ENCODE measurements at regions not wholly inside any gene's neighbourhood (a gene's known extent, or its start where the extent isn't known, plus 50 kb on each side); places are given as distances from the start of the nearest gene placed in this dataset.

DNA sequence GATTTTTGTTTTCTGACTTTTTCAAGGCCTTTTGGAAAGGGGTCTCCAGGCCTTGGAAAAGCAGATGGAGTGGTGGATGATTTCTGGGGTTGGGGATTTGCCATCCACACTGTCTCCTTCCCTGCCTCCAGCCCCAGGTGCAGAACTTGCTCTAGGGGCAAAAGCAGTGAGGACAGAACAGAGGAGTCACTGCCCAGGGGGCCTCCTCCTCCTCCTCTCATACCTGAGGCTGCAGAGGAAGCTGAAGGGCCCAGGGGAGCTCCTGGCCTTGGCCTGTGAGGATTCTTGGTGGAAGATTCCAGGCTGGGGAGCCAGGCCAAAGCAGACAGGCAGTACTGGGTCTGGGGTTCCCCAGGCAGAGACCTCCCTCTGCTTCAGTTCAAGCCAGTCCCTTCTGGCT lies 52.3 kb upstream of the URI1 start:
- no peaks in the 10 kb centered on the region for H3K27me3 ChIP-seq
- H3K27me3 Mint-ChIP-seq (ENCODE audit: insufficient read depth, low read depth) = peaks cover 4% of the 10 kb centered on the region
- no peaks in the 10 kb centered on the region for H3K4me1 Mint-ChIP-seq
- H3K9ac ChIP-seq = no peak overlapping the region
- H3K79me2 ChIP-seq (ENCODE audit: low read depth) = no peaks in the 10 kb centered on the region
- no peak overlapping the region for H3K4me3 Mint-ChIP-seq
- no peak overlapping the region for H3K4me2 ChIP-seq
- no peak overlapping the region for H3K4me3 ChIP-seq
- H4K20me1 ChIP-seq (ENCODE audit: low read depth) = no peaks in the 10 kb centered on the region
- H3K4me1 ChIP-seq = no peaks in the 10 kb centered on the region
- no peaks in the 10 kb centered on the region for H3K36me3 Mint-ChIP-seq
- no peak overlapping the region for H2AFZ ChIP-seq (replicated peaks)
- no peak overlapping the region for H3K27ac ChIP-seq
- H3K36me3 ChIP-seq = no peaks in the 10 kb centered on the region
- no peaks in the 10 kb centered on the region for H3F3A ChIP-seq (ENCODE audit: low read depth)
- H3K9me3 Mint-ChIP-seq = no peaks in the 10 kb centered on the region
- no peak for DNase-seq (ENCODE audit: low spot score)
- TF ChIP-seq EZH2 (IDR thresholded peaks at IDR 0.05) (no peak), EZH2phosphoT487 (IDR thresholded peaks at IDR 0.05) (no peak)
- TF ChIP-seq, protein P1, sequence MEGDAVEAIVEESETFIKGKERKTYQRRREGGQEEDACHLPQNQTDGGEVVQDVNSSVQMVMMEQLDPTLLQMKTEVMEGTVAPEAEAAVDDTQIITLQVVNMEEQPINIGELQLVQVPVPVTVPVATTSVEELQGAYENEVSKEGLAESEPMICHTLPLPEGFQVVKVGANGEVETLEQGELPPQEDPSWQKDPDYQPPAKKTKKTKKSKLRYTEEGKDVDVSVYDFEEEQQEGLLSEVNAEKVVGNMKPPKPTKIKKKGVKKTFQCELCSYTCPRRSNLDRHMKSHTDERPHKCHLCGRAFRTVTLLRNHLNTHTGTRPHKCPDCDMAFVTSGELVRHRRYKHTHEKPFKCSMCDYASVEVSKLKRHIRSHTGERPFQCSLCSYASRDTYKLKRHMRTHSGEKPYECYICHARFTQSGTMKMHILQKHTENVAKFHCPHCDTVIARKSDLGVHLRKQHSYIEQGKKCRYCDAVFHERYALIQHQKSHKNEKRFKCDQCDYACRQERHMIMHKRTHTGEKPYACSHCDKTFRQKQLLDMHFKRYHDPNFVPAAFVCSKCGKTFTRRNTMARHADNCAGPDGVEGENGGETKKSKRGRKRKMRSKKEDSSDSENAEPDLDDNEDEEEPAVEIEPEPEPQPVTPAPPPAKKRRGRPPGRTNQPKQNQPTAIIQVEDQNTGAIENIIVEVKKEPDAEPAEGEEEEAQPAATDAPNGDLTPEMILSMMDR (IDR thresholded peaks at IDR 0.05) = no peak
- no peaks in the 10 kb centered on the region for H3K9me3 ChIP-seq (ENCODE audit: low read depth)
- H3K27ac Mint-ChIP-seq = no peak overlapping the region

DNA sequence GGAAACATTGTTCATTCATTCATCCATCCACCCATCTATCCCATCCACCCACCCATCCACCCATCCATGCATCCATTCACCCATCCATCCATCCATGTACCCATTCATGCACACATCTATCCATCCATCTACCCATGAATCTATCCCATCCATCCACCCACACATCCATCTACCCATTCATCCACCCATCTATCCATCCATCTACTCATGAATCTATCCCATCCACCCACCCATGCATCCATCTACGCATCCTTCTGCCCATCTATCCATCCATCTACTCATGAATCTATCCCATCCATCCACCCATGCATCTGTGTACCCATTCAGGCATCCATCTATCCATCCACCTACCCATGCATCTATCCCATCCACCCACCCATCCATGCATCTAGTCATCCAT lies 51.6 kb upstream of the URI1 start:
- Histone ChIP-seq H3K9me3 (ENCODE audit: low read depth) (no peaks in the 10 kb centered on the region), H2AFZ (replicated peaks) (no peak overlapping the region), H3K27me3 (no peaks in the 10 kb centered on the region), H3K4me1 (no peaks in the 10 kb centered on the region), H3K4me2 (no peak overlapping the region), H3K27ac (no peak overlapping the region), H4K20me1 (ENCODE audit: low read depth) (no peaks in the 10 kb centered on the region), H3K79me2 (ENCODE audit: low read depth) (no peaks in the 10 kb centered on the region), H3K9ac (no peak overlapping the region), H3F3A (ENCODE audit: low read depth) (no peaks in the 10 kb centered on the region), H3K36me3 (no peaks in the 10 kb centered on the region), H3K4me3 (no peak overlapping the region)
- TF ChIP-seq, protein P1 (IDR thresholded peaks at IDR 0.05) = no peak
- TF ChIP-seq EZH2phosphoT487 (IDR thresholded peaks at IDR 0.05) = no peak
- DNase-seq (ENCODE audit: low spot score) = no peak
- Mint-ChIP-seq H3K27ac (no peak overlapping the region), H3K9me3 (no peaks in the 10 kb centered on the region), H3K4me3 (no peak overlapping the region), H3K36me3 (no peaks in the 10 kb centered on the region), H3K27me3 (ENCODE audit: insufficient read depth, low read depth) (peaks cover 4% of the 10 kb centered on the region), H3K4me1 (no peaks in the 10 kb centered on the region)
